Liver (tissue), 7 donors: ENCODE measurements at regions not wholly inside any gene's neighbourhood (a gene's known extent, or its start where the extent isn't known, plus 50 kb on each side); places are given as distances from the start of the nearest gene placed in this dataset.

ENCODE experiments used
- DNase-seq: peaks from one replicate; pipeline ENCODE4 v3.0.0-alpha.2; 2017; ENCODE audit warnings: low spot score
- H3K27ac ChIP-seq, 2 donors: one replicate each; pipeline ENCODE4 v1.7.0; 2013; ENCODE audit warnings: inconsistent platforms in 2 of 2, low read length in 2 of 2, control low read depth in 1 of 2, low read depth in 1 of 2, mild to moderate bottlenecking in 1 of 2
- H3K27me3 ChIP-seq, 4 donors: one replicate each; pipeline versions ENCODE4 v1.6.1 to v1.7.0; 2013; ENCODE audit warnings: low read length in 3 of 4, inconsistent platforms in 1 of 4, mild to moderate bottlenecking in 1 of 4, moderate library complexity in 1 of 4; ENCODE audit not compliant: control insufficient read depth in 4 of 4, insufficient read depth in 4 of 4
- H3K36me3 ChIP-seq, 4 donors: one replicate each; pipeline versions ENCODE4 v1.6.1 to v1.7.0; 2013; ENCODE audit warnings: low read length in 3 of 4, mild to moderate bottlenecking in 3 of 4, low read depth in 1 of 4, moderate library complexity in 1 of 4; ENCODE audit not compliant: control insufficient read depth in 4 of 4, insufficient read depth in 3 of 4
- H3K4me1 ChIP-seq, 4 donors: one replicate each; pipeline versions ENCODE4 v1.6.1 to v1.7.0; 2013; ENCODE audit warnings: low read length in 3 of 4, mild to moderate bottlenecking in 3 of 4, moderate library complexity in 1 of 4; ENCODE audit not compliant: control insufficient read depth in 4 of 4, insufficient read depth in 4 of 4
- H3K4me3 ChIP-seq, 3 donors: one replicate each; pipeline versions ENCODE4 v1.6.1 to v1.7.0; 2013; ENCODE audit warnings: low read length in 3 of 3, control low read depth in 1 of 3, low read depth in 1 of 3, mild to moderate bottlenecking in 1 of 3
- H3K9ac ChIP-seq, 2 donors: one replicate each; pipeline ENCODE4 v1.7.0; 2013; ENCODE audit warnings: low read length in 2 of 2, mild to moderate bottlenecking in 2 of 2, moderate library complexity in 2 of 2, control low read depth in 1 of 2, low read depth in 1 of 2
- H3K9me3 ChIP-seq, 4 donors: one replicate each; pipeline versions ENCODE4 v1.6.1 to v1.7.0; 2013; ENCODE audit warnings: low read length in 3 of 4; ENCODE audit not compliant: control insufficient read depth in 4 of 4
- ATF3 ChIP-seq: IDR thresholded peaks from 2 replicates; pipeline ENCODE4 v1.6.1; 2016; ENCODE audit warnings: antibody characterized with exemption
- FOXA1 ChIP-seq: IDR thresholded peaks from 2 replicates; pipeline ENCODE4 v1.6.1; 2016; ENCODE audit warnings: antibody characterized with exemption
- FOXA2 ChIP-seq: IDR thresholded peaks from 2 replicates; pipeline ENCODE4 v1.6.1; 2016; ENCODE audit warnings: antibody characterized with exemption
- MAX ChIP-seq: IDR thresholded peaks from 2 replicates; pipeline ENCODE4 v1.6.1; 2016; ENCODE audit warnings: antibody characterized with exemption
- NR2F2 ChIP-seq: IDR thresholded peaks from 2 replicates; pipeline ENCODE4 v1.6.1; 2016; ENCODE audit warnings: antibody characterized with exemption
- RAD21 ChIP-seq, 2 donors: IDR thresholded peaks; 2 replicates each; pipeline ENCODE4 v1.6.1; 2016; ENCODE audit warnings: antibody characterized with exemption in 2 of 2, mild to moderate bottlenecking in 2 of 2
- RXRA ChIP-seq, 2 donors: IDR thresholded peaks; 2 replicates each; pipeline ENCODE4 v1.6.1; 2017 to 2018; ENCODE audit warnings: antibody characterized with exemption in 2 of 2, mild to moderate bottlenecking in 1 of 2
- SP1 ChIP-seq: IDR thresholded peaks from 2 replicates; pipeline ENCODE4 v1.6.1; 2018; ENCODE audit warnings: antibody characterized with exemption, mild to moderate bottlenecking
- TAF1 ChIP-seq: conservative IDR thresholded peaks from 2 replicates; pipeline ENCODE4 v1.6.1; 2016; ENCODE audit warnings: antibody characterized with exemption, mild to moderate bottlenecking
- WGBS: extraction: QIAGEN DNeasy Blood & Tissue Kit; methylation state at CpG from one replicate; pipeline ENCODE4 v1.1.7; 2013; 5-methylcytosine and 5-hydroxymethylcytosine counted together
- TF ChIP-seq, protein P1 (sequence below): IDR thresholded peaks from 2 replicates; pipeline ENCODE4 v1.6.1; 2016; ENCODE audit warnings: antibody characterized with exemption, mild to moderate bottlenecking
- TF ChIP-seq, protein P2 (sequence below): IDR thresholded peaks from 2 replicates; pipeline ENCODE4 v1.6.1; 2016; ENCODE audit warnings: antibody characterized with exemption
- donor health status: healthy.
- donor health status: healthy.
- donor health status: healthy.
- donor health status: healthy.

- no peak for DNase-seq
- Histone ChIP-seq H3K9me3 (no peaks in the 10 kb centered on the region), H3K9ac (no peak overlapping the region), H3K4me1 (no peaks in the 10 kb centered on the region), H3K27ac (no peak overlapping the region), H3K4me3 (no peak overlapping the region), H3K36me3 (no peaks in the 10 kb centered on the region), H3K27me3 (no peaks in the 10 kb centered on the region)
- WGBS: 76% methylated on average over 10 of the region's 10 CpGs
- TF ChIP-seq, protein P1, sequence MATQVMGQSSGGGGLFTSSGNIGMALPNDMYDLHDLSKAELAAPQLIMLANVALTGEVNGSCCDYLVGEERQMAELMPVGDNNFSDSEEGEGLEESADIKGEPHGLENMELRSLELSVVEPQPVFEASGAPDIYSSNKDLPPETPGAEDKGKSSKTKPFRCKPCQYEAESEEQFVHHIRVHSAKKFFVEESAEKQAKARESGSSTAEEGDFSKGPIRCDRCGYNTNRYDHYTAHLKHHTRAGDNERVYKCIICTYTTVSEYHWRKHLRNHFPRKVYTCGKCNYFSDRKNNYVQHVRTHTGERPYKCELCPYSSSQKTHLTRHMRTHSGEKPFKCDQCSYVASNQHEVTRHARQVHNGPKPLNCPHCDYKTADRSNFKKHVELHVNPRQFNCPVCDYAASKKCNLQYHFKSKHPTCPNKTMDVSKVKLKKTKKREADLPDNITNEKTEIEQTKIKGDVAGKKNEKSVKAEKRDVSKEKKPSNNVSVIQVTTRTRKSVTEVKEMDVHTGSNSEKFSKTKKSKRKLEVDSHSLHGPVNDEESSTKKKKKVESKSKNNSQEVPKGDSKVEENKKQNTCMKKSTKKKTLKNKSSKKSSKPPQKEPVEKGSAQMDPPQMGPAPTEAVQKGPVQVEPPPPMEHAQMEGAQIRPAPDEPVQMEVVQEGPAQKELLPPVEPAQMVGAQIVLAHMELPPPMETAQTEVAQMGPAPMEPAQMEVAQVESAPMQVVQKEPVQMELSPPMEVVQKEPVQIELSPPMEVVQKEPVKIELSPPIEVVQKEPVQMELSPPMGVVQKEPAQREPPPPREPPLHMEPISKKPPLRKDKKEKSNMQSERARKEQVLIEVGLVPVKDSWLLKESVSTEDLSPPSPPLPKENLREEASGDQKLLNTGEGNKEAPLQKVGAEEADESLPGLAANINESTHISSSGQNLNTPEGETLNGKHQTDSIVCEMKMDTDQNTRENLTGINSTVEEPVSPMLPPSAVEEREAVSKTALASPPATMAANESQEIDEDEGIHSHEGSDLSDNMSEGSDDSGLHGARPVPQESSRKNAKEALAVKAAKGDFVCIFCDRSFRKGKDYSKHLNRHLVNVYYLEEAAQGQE: no peak
- TF ChIP-seq, protein P2, sequence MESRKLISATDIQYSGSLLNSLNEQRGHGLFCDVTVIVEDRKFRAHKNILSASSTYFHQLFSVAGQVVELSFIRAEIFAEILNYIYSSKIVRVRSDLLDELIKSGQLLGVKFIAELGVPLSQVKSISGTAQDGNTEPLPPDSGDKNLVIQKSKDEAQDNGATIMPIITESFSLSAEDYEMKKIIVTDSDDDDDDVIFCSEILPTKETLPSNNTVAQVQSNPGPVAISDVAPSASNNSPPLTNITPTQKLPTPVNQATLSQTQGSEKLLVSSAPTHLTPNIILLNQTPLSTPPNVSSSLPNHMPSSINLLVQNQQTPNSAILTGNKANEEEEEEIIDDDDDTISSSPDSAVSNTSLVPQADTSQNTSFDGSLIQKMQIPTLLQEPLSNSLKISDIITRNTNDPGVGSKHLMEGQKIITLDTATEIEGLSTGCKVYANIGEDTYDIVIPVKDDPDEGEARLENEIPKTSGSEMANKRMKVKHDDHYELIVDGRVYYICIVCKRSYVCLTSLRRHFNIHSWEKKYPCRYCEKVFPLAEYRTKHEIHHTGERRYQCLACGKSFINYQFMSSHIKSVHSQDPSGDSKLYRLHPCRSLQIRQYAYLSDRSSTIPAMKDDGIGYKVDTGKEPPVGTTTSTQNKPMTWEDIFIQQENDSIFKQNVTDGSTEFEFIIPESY: no peak
- TF ChIP-seq SP1 (no peak), RXRA (IDR thresholded peaks at IDR 0.05) (no peak), MAX (no peak), ATF3 (no peak), RAD21 (IDR thresholded peaks at IDR 0.05) (no peak), FOXA1 (no peak), TAF1 (no peak)
Measured at GRCh38 chr15:79172801-79173460, 82.4 kb upstream of the RASGRF1 start.

DNA sequence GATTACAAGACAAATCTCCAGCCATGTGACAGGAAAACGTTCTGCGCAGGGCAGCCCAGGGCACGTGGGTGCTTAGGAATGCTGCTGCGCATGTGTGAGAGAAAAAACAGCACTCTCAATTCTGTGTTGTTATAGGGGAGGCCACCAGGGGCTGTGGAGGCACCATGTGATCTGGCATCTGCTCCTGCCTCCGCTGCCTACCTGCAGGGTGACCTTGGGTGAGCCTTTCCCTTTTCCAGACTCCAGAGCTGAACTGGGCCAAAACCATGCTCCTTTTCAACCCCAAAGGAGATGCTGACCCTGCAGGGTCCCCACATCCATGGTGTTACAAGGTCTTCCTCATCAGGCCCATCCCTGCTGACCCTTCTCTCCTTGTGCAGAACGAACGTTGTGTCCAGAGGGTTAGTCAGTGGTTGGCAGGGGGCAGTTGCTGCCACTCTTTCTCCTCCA lies 81.5 kb upstream of the RASGRF1 start:
- no peaks in the 10 kb centered on the region for H3K36me3 ChIP-seq
- H3K27ac ChIP-seq: no peak overlapping the region
- no peak overlapping the region for H3K4me3 ChIP-seq
- no peak for TF ChIP-seq NR2F2
- TF ChIP-seq, protein P1: no peak
- TF ChIP-seq FOXA2: no peak
- no peak for TF ChIP-seq TAF1
- H3K27me3 ChIP-seq: no peaks in the 10 kb centered on the region
- H3K9me3 ChIP-seq: no peaks in the 10 kb centered on the region
- H3K4me1 ChIP-seq: no peaks in the 10 kb centered on the region
- no peak for DNase-seq
- H3K9ac ChIP-seq: no peak overlapping the region
- WGBS: 74% methylated on average over 7 of the region's 7 CpGs
